K562 (cell line): ENCODE measurements at regions not wholly inside any gene's neighbourhood (a gene's known extent, or its start where the extent isn't known, plus 50 kb on each side); places are given as distances from the start of the nearest gene placed in this dataset.

Experiments used
- ELK1 ChIP-seq: sonication (generic); formaldehyde crosslinking; IDR thresholded peaks from 2 replicates; pipeline ENCODE4 v1.8.1; 2022; ENCODE audit warnings: missing genetic modification reagents
- MAX ChIP-seq: sonication (generic); formaldehyde crosslinking; IDR thresholded peaks from 2 replicates; pipeline ENCODE4 v1.9.0; 2022; ENCODE audit warnings: mild to moderate bottlenecking, missing genetic modification reagents
- PHB ChIP-seq: fragments of 250-450 bp; sonication (Bioruptor Pico); IDR thresholded peaks from 2 replicates; pipeline ENCODE4 v1.5.0; 2021
- RAD21 ChIP-seq, 2 experiments: fragments of 250-450 bp in 1 of 2; fragments of 450-650 bp in 1 of 2; sonication (Bioruptor Pico) in 1 of 2; formaldehyde crosslinking in 1 of 2; IDR thresholded peaks in 1 of 2; conservative IDR thresholded peaks in 1 of 2; 2 replicates each; pipeline versions ENCODE4 v1.4.0 to v1.8.0; 2020 to 2022; ENCODE audit warnings: mild to moderate bottlenecking in 2 of 2, moderate library complexity in 1 of 2

- no peak for TF ChIP-seq MAX (CRISPR knock-in tag)
- no peak for TF ChIP-seq ELK1 (CRISPR knock-in tag)
- no peak for TF ChIP-seq PHB (CRISPR knock-in tag)
- no peak for TF ChIP-seq RAD21 (CRISPR knock-in tag; conservative IDR thresholded peaks at IDR 0.05 in 1 of 2, IDR thresholded peaks at IDR 0.05 in 1 of 2)
These were observed 99.7 kb downstream of the RIPK4 start for GRCh38 chr21:41667136-41667535.
